ENCODE measurements at regions not wholly inside any gene's neighbourhood (a gene's known extent, or its start where the extent isn't known, plus 50 kb on each side); places are given as distances from the start of the nearest gene placed in this dataset.
"Not testable (repeated sequence)": the region's sequence is repeated elsewhere in the genome, so short reads cannot be mapped to it uniquely, and the experiment has no call there.

- DNase-seq = no peak
Observed at GRCh38 chr5:166093312-166093711, 2198.1 kb upstream of the WWC1 start.

GRCh38 chr5:166102947-166103346 is 2188.5 kb upstream of the WWC1 start:
- no peak for DNase-seq

DNA sequence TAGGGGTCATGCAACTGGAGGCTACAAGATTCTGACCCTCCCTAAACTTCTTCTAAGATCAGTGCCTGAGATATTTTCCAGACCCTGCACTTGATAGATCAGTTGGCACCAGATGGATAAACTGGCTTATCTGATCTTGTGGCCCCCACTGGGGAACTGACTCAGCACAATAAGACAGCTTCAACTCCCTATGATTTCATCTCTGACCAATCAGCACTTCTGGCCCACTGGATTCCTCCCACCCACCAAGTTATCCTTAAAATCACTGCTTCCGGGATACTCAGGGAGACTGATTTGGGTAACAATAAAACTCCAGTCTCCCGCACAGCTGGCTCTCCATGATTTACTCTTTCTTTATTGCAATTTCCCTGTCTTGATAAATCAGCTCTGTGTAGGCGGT is 2180.4 kb upstream of the WWC1 start:
- DNase-seq = no peak

- no peak for DNase-seq
Observed at GRCh38 chr5:166117072-166118066, 2174.1 kb upstream of the WWC1 start.

DNA sequence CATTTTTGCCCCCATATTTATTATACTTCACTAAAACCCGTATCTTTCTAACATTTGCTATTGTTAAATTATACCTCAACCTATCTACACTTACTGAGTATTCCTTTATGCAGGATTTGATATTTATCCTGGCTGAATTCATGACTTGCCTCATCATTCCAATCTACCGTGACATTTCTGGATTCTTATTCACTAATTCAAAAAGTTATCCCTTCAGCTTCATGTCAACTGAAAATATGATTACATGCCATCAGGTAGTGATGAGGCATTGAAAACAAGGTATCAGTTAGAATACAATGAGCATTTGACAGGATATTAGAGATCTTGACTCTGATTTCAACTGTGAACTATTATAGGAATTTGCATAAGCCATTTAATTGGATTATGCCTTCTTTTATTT is 2171.9 kb upstream of the WWC1 start:
- no peak for DNase-seq

- DNase-seq = no peak
Observed at GRCh38 chr5:166123717-166124116, 2167.7 kb upstream of the WWC1 start.

- DNase-seq = no peak
Observed at GRCh38 chr5:166127766-166128570, 2163.5 kb upstream of the WWC1 start.

GRCh38 chr5:166145107-166145506 is 2146.3 kb upstream of the WWC1 start:
- not testable (repeated sequence) for DNase-seq

DNA sequence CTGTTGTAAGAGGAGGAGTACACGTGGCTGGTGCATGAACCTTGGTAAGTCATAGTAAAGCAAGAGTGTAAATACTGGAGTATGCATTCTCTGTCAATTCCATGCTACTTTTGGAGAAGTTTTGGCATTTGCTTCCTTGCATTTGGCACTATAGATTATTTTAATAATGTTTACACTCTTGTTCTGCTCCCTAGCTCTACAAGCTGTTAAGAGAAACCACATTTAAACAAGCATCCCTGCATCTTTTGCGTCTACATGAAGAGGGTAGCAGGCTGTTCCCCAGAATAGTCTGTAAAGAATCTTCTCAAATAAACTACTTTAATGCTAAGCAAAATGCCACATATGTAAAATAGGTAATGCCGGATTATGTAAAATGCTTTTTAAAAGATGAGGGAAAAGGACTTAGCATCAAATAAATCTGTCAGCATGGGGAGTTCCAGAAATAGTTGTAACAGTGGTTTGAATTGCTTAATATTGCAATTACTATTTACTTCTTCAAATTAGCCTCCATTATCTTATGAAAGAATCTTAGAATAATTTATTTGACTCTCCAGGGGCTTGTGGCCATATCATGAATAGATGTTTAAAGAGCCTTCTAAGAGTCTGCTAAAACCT is 2127.3 kb upstream of the WWC1 start:
- DNase-seq = no peak

- no peak for DNase-seq
Observed at GRCh38 chr5:166165596-166165995, 2125.8 kb upstream of the WWC1 start.

- DNase-seq = no peak
Observed at GRCh38 chr5:166166071-166166470, 2125.4 kb upstream of the WWC1 start.

- DNase-seq = no peak
Observed at GRCh38 chr5:166172597-166172996, 2118.8 kb upstream of the WWC1 start.

- no peak for DNase-seq
Observed at GRCh38 chr5:166178411-166179080, 2112.9 kb upstream of the WWC1 start.

GRCh38 chr5:166185185-166185584 is 2106.3 kb upstream of the WWC1 start:
- no peak for DNase-seq

GRCh38 chr5:166188501-166189325 is 2102.7 kb upstream of the WWC1 start:
- DNase-seq = no peak

- DNase-seq = no peak
Observed at GRCh38 chr5:166192696-166193095, 2098.7 kb upstream of the WWC1 start.

GRCh38 chr5:166195981-166196380 is 2095.5 kb upstream of the WWC1 start:
- DNase-seq = no peak

DNA sequence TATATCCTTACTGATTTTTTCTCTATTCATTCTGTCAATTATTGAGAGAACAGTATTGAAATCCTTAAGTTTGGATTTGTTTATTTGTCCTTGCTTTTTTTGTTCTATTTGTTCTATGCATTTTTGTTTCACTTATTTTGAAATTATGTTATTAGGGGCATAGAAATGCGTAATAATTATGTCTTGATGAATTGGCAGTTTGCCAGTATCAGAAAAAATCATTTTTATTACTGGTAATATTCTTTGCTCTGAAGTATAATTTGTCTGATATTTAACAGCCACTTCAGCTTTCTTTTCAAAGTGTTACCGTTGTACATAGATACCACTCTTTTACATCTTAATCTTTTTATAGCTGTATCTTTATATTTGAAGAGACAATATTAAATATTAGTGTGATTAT is 2090.9 kb upstream of the WWC1 start:
- no peak for DNase-seq

- no peak for DNase-seq
Observed at GRCh38 chr5:166211640-166212039, 2079.8 kb upstream of the WWC1 start.

DNA sequence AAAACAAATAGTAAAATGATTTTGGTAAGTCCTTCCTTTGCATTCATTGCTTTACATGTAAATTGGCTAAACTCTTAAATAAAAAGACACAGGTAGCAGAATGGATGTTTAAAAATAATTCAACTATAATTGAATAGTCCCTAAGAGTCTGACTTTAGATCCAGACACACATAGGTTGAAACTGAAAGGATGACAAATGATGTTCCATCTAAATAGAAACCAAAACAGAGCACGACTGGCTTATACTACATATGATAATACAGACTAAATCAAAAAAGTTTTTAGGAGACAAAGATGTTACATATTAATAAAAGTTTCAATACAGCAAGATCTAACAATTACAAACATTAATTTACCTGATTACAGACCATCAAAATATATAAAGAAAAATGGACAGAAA is 2055.1 kb upstream of the WWC1 start:
- DNase-seq = no peak

DNA sequence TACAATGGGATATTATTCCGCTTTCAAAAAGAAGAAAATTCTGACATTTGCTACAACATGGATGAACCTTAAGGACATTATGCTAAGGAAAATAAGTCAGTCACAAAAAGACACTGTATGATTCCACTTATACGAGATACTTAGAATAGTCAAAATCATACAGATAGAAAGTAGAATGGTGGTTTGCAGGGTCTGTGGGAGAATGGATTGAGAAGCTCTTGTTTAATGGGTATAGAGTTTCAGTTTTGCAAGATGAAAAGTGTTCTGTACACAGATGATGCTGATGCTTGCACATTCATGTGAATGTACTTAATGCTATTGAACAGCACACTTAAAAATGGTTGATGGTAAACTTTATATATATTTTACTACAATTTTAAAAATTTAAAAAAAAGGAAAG is 2050.7 kb upstream of the WWC1 start:
- DNase-seq = no peak

All from right kidney (tissue), 1 donor.